Uterus (tissue), 2 donors: ENCODE measurements at regions not wholly inside any gene's neighbourhood (a gene's known extent, or its start where the extent isn't known, plus 50 kb on each side); places are given as distances from the start of the nearest gene placed in this dataset.

ENCODE experiments used
- CTCF ChIP-seq, 4 experiments: fragments of 200-600 bp in 2 of 4; fragments of 450-650 bp in 2 of 4; sonication (generic) in 2 of 4; IDR thresholded peaks; one replicate each; pipeline ENCODE4 v1.5.1; 2016 to 2019; ENCODE audit warnings: antibody characterized with exemption in 4 of 4, mild to moderate bottlenecking in 2 of 4, moderate library complexity in 1 of 4
- POLR2A ChIP-seq, 2 donors: fragments of 450-650 bp; IDR thresholded peaks; one replicate each; pipeline ENCODE4 v1.6.1; 2016; ENCODE audit warnings: antibody characterized with exemption in 2 of 2, mild to moderate bottlenecking in 1 of 2, moderate library complexity in 1 of 2

DNA sequence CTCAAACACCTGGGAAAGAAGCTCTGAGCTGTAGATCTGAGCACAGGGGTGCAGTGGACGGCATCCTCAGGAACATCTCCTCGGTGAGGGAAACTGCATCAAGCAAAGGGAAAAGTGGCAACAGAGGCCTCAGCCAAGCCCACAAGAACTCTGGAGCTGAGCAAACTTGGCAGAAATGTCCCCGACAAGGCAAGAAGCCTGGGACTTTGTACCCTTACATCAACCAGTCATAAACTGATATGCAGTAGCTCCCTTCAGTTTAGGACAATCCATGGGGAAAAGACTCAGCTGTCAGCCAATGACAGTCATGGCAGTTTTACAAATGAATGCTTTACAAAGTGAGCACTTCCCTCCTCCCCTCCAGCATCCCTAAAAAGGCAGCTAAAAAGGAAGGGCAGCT is 210.0 kb upstream of the DYNLRB2 start:
- TF ChIP-seq CTCF (IDR thresholded peaks at IDR 0.05) (no peak), POLR2A (IDR thresholded peaks at IDR 0.05) (no peak)
